ENCODE measurements at regions not wholly inside any gene's neighbourhood (a gene's known extent, or its start where the extent isn't known, plus 50 kb on each side); places are given as distances from the start of the nearest gene placed in this dataset.

- H3K36me3 Mint-ChIP-seq (ENCODE audit: low read depth) = no peaks in the 10 kb centered on the region
- CTCF ChIA-PET = no interaction called here
- POLR2A ChIA-PET = no interaction called here
- no peak overlapping the region for H3K4me3 Mint-ChIP-seq
- TF ChIP-seq, protein P1, sequence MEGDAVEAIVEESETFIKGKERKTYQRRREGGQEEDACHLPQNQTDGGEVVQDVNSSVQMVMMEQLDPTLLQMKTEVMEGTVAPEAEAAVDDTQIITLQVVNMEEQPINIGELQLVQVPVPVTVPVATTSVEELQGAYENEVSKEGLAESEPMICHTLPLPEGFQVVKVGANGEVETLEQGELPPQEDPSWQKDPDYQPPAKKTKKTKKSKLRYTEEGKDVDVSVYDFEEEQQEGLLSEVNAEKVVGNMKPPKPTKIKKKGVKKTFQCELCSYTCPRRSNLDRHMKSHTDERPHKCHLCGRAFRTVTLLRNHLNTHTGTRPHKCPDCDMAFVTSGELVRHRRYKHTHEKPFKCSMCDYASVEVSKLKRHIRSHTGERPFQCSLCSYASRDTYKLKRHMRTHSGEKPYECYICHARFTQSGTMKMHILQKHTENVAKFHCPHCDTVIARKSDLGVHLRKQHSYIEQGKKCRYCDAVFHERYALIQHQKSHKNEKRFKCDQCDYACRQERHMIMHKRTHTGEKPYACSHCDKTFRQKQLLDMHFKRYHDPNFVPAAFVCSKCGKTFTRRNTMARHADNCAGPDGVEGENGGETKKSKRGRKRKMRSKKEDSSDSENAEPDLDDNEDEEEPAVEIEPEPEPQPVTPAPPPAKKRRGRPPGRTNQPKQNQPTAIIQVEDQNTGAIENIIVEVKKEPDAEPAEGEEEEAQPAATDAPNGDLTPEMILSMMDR (IDR thresholded peaks at IDR 0.05) = no peak
- H3K27me3 Mint-ChIP-seq = no peaks in the 10 kb centered on the region
- no peak for ATAC-seq
- H3K4me1 Mint-ChIP-seq (ENCODE audit: low read depth) = no peaks in the 10 kb centered on the region
- intact Hi-C loops (cut with micrococcal nuclease) = no loop called here
- H3K9me3 Mint-ChIP-seq = peaks cover 14% of the 10 kb centered on the region
- no peak overlapping the region for H3K27ac Mint-ChIP-seq
- DNase-seq = no peak
Observed at GRCh38 chr5:17697671-17698070, 63.4 kb downstream of the TAF11L14 start.

GRCh38 chr5:17709011-17709710, 74.9 kb downstream of the TAF11L14 start:
- no peaks in the 10 kb centered on the region for H3K36me3 Mint-ChIP-seq (ENCODE audit: low read depth)
- H3K4me1 Mint-ChIP-seq (ENCODE audit: low read depth) = no peaks in the 10 kb centered on the region
- ATAC-seq = no peak
- H3K27ac Mint-ChIP-seq = no peak overlapping the region
- no peaks in the 10 kb centered on the region for H3K27me3 Mint-ChIP-seq
- H3K9me3 Mint-ChIP-seq = peaks cover 20% of the 10 kb centered on the region
- no peak overlapping the region for H3K4me3 Mint-ChIP-seq
- intact Hi-C loops (cut with micrococcal nuclease) = no loop called here
- ChIA-PET POLR2A (no interaction called here), CTCF (no interaction called here)
- TF ChIP-seq, protein P1 (IDR thresholded peaks at IDR 0.05) = no peak
- no peak for DNase-seq

GRCh38 chr5:17713301-17713700, 79.0 kb downstream of the TAF11L14 start:
- POLR2A ChIA-PET = no interaction called here
- no peaks in the 10 kb centered on the region for H3K4me1 Mint-ChIP-seq (ENCODE audit: low read depth)
- H3K4me3 Mint-ChIP-seq = no peak overlapping the region
- intact Hi-C loops (cut with micrococcal nuclease) = no loop called here
- DNase-seq (no peak), ATAC-seq (no peak)
- no peaks in the 10 kb centered on the region for H3K36me3 Mint-ChIP-seq (ENCODE audit: low read depth)
- H3K9me3 Mint-ChIP-seq = peaks cover 20% of the 10 kb centered on the region
- TF ChIP-seq, protein P1 (IDR thresholded peaks at IDR 0.05) = no peak
- H3K27me3 Mint-ChIP-seq = no peaks in the 10 kb centered on the region
- CTCF ChIA-PET = interaction anchor here (1.2 kb wide), 1 partner anchor 26 kb away, joined by 3 read pairs; no protein-coding TSS in a partner anchor
- H3K27ac Mint-ChIP-seq = no peak overlapping the region

- intact Hi-C loops (cut with micrococcal nuclease) = no loop called here
- Mint-ChIP-seq H3K9me3 (peaks cover 21% of the 10 kb centered on the region), H3K27me3 (no peaks in the 10 kb centered on the region), H3K4me3 (no peak overlapping the region), H3K36me3 (ENCODE audit: low read depth) (no peaks in the 10 kb centered on the region), H3K4me1 (ENCODE audit: low read depth) (no peaks in the 10 kb centered on the region), H3K27ac (no peak overlapping the region)
- CTCF ChIA-PET = no interaction called here
- DNase-seq (no peak), ATAC-seq (no peak)
- POLR2A ChIA-PET = no interaction called here
- TF ChIP-seq, protein P1 (IDR thresholded peaks at IDR 0.05) = no peak
Observed at GRCh38 chr5:17714186-17714585, 79.9 kb downstream of the TAF11L14 start.

- intact Hi-C loops (cut with micrococcal nuclease) = no loop called here
- H3K9me3 Mint-ChIP-seq = peaks cover 12% of the 10 kb centered on the region
- TF ChIP-seq, protein P1 (IDR thresholded peaks at IDR 0.05) = no peak
- H3K27me3 Mint-ChIP-seq = no peaks in the 10 kb centered on the region
- H3K4me3 Mint-ChIP-seq = no peak overlapping the region
- H3K36me3 Mint-ChIP-seq (ENCODE audit: low read depth) = no peaks in the 10 kb centered on the region
- POLR2A ChIA-PET = no interaction called here
- ATAC-seq (no peak), DNase-seq (no peak)
- CTCF ChIA-PET = no interaction called here
- H3K4me1 Mint-ChIP-seq (ENCODE audit: low read depth) = no peaks in the 10 kb centered on the region
- H3K27ac Mint-ChIP-seq = no peak overlapping the region
Observed at GRCh38 chr5:17719592-17719991, 85.3 kb downstream of the TAF11L14 start.

Data from activated CD8-positive, alpha-beta T cell treated with anti-CD3 and anti-CD28 coated beads for 36 hours (primary cell).